ENCODE measurements at regions not wholly inside any gene's neighbourhood (a gene's known extent, or its start where the extent isn't known, plus 50 kb on each side); places are given as distances from the start of the nearest gene placed in this dataset.

DNA sequence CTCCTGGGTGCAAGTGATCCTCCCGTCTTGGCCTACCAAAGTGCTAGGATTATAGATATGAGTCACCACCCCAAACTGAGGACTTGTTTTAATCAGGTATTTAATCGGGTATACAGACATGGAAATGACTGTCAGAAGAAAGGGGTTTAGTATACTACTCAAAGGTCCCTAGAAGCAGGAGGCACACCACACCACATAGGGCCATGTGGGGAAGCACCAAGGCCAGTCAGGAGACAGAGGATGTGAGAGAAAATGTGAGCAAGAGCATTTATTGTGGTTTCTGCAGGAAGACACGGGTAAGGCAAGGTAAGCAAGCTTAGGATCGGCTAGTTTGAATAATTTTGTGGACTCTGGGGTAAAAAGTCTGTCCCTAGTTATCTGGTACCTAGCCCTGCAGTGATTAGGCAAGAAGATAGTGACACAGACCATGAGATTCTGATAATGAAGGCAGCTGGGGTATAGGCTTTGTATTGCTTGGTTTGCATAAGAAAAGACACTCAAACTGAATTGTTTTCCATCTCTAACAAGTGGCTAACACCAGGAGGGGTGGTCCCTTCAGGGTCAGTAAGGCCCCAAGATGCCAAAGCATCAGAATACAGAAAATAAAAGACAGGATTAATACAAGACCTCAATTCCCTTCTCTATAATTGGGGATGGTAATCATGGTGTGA lies 408.8 kb upstream of the F9 start:
- no peaks in the 10 kb centered on the region for H3K27me3 ChIP-seq
- H3K36me3 ChIP-seq = no peaks in the 10 kb centered on the region
- H3K4me3 ChIP-seq = no peak overlapping the region
- no peak overlapping the region for H3K27ac ChIP-seq
- no peak for TF ChIP-seq POLR2A (IDR thresholded peaks at IDR 0.05)
- no peaks in the 10 kb centered on the region for H3K9me3 ChIP-seq
- H3K4me1 ChIP-seq = no peaks in the 10 kb centered on the region
- no peak for DNase-seq

DNA sequence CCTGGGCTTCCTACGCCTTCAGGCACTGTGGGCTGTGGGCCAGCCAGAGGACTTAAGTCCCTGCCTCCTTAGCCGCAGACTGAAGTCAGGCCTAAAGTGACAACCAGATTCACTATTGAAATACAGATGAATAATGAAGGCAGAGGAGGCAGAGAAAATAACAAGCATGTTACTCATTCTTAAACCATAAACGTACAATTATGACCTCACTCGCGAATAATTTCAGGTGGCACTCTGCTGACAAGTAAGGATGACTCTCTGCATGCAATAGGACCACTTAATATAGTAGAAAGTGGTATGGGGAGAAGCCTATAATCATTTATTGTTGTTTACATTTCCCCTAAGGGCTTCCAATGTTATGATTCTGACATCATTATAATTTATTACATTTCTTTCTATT lies 409.2 kb upstream of the FGF13 start:
- no peak for DNase-seq
- no peak for TF ChIP-seq POLR2A (IDR thresholded peaks at IDR 0.05)
- TF ChIP-seq, protein P1, sequence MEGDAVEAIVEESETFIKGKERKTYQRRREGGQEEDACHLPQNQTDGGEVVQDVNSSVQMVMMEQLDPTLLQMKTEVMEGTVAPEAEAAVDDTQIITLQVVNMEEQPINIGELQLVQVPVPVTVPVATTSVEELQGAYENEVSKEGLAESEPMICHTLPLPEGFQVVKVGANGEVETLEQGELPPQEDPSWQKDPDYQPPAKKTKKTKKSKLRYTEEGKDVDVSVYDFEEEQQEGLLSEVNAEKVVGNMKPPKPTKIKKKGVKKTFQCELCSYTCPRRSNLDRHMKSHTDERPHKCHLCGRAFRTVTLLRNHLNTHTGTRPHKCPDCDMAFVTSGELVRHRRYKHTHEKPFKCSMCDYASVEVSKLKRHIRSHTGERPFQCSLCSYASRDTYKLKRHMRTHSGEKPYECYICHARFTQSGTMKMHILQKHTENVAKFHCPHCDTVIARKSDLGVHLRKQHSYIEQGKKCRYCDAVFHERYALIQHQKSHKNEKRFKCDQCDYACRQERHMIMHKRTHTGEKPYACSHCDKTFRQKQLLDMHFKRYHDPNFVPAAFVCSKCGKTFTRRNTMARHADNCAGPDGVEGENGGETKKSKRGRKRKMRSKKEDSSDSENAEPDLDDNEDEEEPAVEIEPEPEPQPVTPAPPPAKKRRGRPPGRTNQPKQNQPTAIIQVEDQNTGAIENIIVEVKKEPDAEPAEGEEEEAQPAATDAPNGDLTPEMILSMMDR (IDR thresholded peaks at IDR 0.05) = no peak

DNA sequence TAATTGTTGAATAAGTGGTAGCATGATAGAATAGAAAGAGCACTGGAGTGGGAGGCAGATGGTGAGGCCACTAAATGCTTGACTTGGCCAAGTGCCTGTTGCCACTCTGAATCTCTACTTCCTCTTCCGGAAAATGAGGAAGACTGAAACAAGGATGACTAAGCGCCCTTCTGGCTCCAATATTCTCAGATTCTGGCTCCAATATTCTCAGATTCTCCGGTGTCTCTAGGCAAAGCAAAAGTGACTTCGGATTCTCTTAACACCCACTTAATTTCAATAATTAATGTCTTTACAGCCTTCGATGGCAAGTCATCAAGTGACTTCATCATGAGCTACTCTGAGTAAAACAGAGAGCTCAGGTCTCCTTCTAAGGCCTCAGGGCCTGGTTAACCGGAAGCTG lies 402.2 kb upstream of the FGF13 start:
- Histone ChIP-seq H3K9me3 (no peaks in the 10 kb centered on the region), H3K36me3 (no peaks in the 10 kb centered on the region), H3K27me3 (no peaks in the 10 kb centered on the region), H3K4me1 (no peaks in the 10 kb centered on the region), H3K27ac (no peak overlapping the region), H3K4me3 (no peak overlapping the region)
- no peak for DNase-seq
- no peak for TF ChIP-seq POLR2A (IDR thresholded peaks at IDR 0.05)

More for the DNA sequence above, 409.2 kb upstream of the FGF13 start:
- no peaks in the 10 kb centered on the region for H3K9me3 ChIP-seq
- H3K27ac ChIP-seq = no peak overlapping the region
- H3K36me3 ChIP-seq = no peaks in the 10 kb centered on the region
- no peaks in the 10 kb centered on the region for H3K4me1 ChIP-seq
- no peak overlapping the region for H3K4me3 ChIP-seq
- no peaks in the 10 kb centered on the region for H3K27me3 ChIP-seq

DNA sequence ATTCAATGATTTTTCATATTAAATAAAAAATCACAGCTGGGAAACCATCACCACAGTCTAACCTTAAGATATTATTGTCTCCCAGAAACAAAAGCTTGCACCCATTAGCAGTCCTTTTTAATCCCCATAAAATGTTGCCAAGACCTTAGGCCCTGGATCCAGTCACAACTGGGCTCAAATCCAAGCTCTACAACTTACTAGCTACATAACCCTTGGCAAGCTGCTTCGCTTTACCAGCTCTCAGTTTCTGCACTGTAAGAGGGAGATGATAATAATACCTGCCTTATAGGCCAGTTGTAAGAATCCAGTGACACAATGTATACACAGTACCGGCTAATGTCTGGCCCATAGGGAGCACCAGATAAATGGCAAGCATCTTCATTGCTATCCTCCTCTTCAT lies 400.9 kb upstream of the FGF13 start:
- no peaks in the 10 kb centered on the region for H3K9me3 ChIP-seq
- no peaks in the 10 kb centered on the region for H3K27me3 ChIP-seq
- H3K36me3 ChIP-seq = no peaks in the 10 kb centered on the region
- H3K27ac ChIP-seq = no peak overlapping the region
- no peak overlapping the region for H3K4me3 ChIP-seq
- no peak for DNase-seq
- TF ChIP-seq, protein P1 (IDR thresholded peaks at IDR 0.05) = no peak
- no peak for TF ChIP-seq POLR2A (IDR thresholded peaks at IDR 0.05)
- H3K4me1 ChIP-seq = no peaks in the 10 kb centered on the region

DNA sequence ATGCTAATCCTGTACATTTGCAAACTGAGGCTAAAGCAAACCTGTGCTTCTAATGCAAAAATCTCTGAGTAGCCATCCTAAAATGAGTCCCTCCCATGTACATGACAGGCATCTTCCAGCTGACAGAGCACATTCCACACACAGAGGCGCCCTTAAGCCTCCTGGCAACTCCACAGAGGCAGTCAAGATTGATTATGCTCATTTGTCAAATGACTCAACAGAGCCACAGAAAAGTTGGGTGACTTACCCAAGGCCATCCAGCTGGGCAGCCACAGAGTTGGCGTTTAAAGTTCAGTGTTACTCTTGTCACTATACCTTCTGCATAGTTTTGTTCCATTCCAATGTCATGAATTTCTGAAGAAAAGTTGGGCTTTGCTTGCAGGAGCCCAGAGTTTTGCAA lies 394.6 kb upstream of the FGF13 start:
- Histone ChIP-seq H3K27me3 (no peaks in the 10 kb centered on the region), H3K9me3 (no peaks in the 10 kb centered on the region), H3K4me3 (no peak overlapping the region), H3K4me1 (no peaks in the 10 kb centered on the region), H3K27ac (no peak overlapping the region), H3K36me3 (no peaks in the 10 kb centered on the region)
- no peak for TF ChIP-seq POLR2A (IDR thresholded peaks at IDR 0.05)
- TF ChIP-seq, protein P1 (IDR thresholded peaks at IDR 0.05) = no peak
- no peak for DNase-seq

DNA sequence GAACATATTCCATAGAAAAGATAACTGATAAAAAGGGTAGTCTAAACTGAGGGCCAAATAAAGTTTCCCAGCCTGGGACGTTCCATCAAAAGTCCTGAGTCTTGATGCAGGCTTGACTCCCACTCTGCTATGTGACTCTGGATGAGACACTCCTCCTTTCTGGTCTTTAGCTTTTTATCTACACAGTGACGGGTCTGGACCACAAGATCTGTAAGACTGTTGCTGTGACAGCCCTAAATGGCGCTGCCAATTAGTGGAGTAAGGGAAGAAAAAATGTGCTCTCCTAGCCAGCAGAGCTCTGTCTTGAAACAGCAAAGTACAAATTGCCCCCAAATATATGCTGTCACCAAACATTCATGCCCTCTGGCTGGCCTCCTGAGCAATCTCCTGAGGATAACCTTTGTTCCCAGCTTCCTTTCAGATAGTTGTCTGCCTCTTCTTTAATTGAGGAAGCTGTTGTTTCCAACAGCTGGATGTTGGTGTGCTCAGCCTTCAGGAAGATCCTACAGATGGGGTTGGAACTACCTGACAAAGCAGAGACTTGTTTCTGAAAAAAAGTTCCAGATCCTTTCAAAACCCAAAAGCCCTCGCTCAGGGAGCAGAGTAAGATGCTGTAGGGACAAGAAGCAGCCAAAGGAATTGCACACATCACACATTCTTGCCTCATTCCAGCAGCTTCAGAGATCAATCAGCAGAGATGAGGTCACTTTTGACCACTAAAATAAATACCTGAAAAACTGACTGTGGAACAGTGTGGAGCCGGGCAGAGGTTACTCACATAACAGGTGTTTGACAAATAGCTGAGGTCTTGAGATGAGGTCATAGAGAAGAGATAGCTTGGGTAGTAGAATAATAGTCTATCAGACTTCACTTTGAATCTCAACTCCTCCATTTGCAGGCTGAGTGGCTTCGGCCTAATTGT lies 383.4 kb upstream of the FGF13 start:
- no peak for DNase-seq
- Histone ChIP-seq H3K4me1 (no peaks in the 10 kb centered on the region), H3K9me3 (no peaks in the 10 kb centered on the region), H3K4me3 (no peak overlapping the region), H3K36me3 (no peaks in the 10 kb centered on the region), H3K27ac (no peak overlapping the region), H3K27me3 (no peaks in the 10 kb centered on the region)
- no peak for TF ChIP-seq POLR2A (IDR thresholded peaks at IDR 0.05)
- TF ChIP-seq, protein P1 (IDR thresholded peaks at IDR 0.05) = no peak

Data from Peyer's patch (tissue), 4 donors.